ENCODE measurements at regions not wholly inside any gene's neighbourhood (a gene's known extent, or its start where the extent isn't known, plus 50 kb on each side); places are given as distances from the start of the nearest gene placed in this dataset.

DNA sequence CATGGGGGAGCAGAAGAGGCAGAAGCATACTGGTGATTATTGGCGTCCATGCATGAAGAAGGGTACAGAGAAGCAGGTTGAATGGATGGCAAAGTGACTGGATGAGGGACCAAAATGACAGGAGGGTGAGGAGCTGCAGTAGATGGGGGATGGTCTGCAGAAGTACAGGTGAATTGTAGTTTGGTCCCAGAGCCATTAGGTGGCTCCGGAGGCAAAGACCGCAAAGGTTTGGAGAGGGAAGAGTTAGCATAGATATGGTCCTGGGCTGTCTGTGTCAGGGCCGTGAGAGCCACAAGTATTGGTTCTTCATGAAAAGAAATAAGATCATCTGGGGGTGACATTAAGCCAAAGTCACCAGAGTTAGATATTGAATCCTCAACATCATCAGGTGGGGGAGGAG, 59.0 kb upstream of the ZNF726 start:
- H3K4me1 ChIP-seq (ENCODE audit: control insufficient read depth, insufficient read depth, low read length), result no peaks in the 10 kb centered on the region
- H3K27me3 ChIP-seq (ENCODE audit: control insufficient read depth, insufficient read depth, low read length), result no peaks in the 10 kb centered on the region
- H3K4me3 ChIP-seq (ENCODE audit: low read length), result no peak overlapping the region
- 84% methylated on average over 3 of the region's 4 CpGs for WGBS (ENCODE audit: insufficient coverage)
- DNase-seq, result no peak
- H3K27ac ChIP-seq (ENCODE audit: low read length), result no peak overlapping the region
- peaks cover 14% of the 10 kb centered on the region for H3K9me3 ChIP-seq (replicated peaks; ENCODE audit: control insufficient read depth, low read depth, low read length)
- H3K36me3 ChIP-seq (ENCODE audit: control insufficient read depth, insufficient read depth, low read length), result no peaks in the 10 kb centered on the region

GRCh38 chr19:23851966-23852365, 62.7 kb upstream of the ZNF726 start:
- DNase-seq, result no peak
- no peak overlapping the region for H3K4me3 ChIP-seq (ENCODE audit: low read length)
- 100% methylated on average over 1 of the region's 5 CpGs for WGBS (ENCODE audit: insufficient coverage)
- H3K9me3 ChIP-seq (replicated peaks; ENCODE audit: control insufficient read depth, low read depth, low read length), result peaks cover 14% of the 10 kb centered on the region
- no peaks in the 10 kb centered on the region for H3K27me3 ChIP-seq (ENCODE audit: control insufficient read depth, insufficient read depth, low read length)
- no peaks in the 10 kb centered on the region for H3K36me3 ChIP-seq (ENCODE audit: control insufficient read depth, insufficient read depth, low read length)
- H3K27ac ChIP-seq (ENCODE audit: low read length), result no peak overlapping the region
- no peaks in the 10 kb centered on the region for H3K4me1 ChIP-seq (ENCODE audit: control insufficient read depth, insufficient read depth, low read length)

- Histone ChIP-seq H3K4me1 (ENCODE audit: control insufficient read depth, insufficient read depth, low read length) (no peaks in the 10 kb centered on the region), H3K4me3 (ENCODE audit: low read length) (no peak overlapping the region), H3K27ac (ENCODE audit: low read length) (no peak overlapping the region), H3K27me3 (ENCODE audit: control insufficient read depth, insufficient read depth, low read length) (no peaks in the 10 kb centered on the region), H3K9me3 (replicated peaks; ENCODE audit: control insufficient read depth, low read depth, low read length) (peaks cover 34% of the 10 kb centered on the region), H3K36me3 (ENCODE audit: control insufficient read depth, insufficient read depth, low read length) (no peaks in the 10 kb centered on the region)
- DNase-seq, result no peak
- no CpG with 5 or more reads among the region's 2 CpGs for WGBS (ENCODE audit: insufficient coverage)
These were observed 74.1 kb upstream of the ZNF681 start for GRCh38 chr19:23832717-23833327.

- WGBS (ENCODE audit: insufficient coverage), result 43% methylated on average over 2 of the region's 2 CpGs
- H3K27ac ChIP-seq (ENCODE audit: low read length), result no peak overlapping the region
These were observed 65.3 kb upstream of the ZNF681 start for GRCh38 chr19:23823952-23824389.

GRCh38 chr19:23822735-23823134, 64.0 kb upstream of the ZNF681 start:
- no peak overlapping the region for H3K27ac ChIP-seq (ENCODE audit: low read length)
- no peaks in the 10 kb centered on the region for H3K27me3 ChIP-seq (ENCODE audit: control insufficient read depth, insufficient read depth, low read length)
- no peaks in the 10 kb centered on the region for H3K4me1 ChIP-seq (ENCODE audit: control insufficient read depth, insufficient read depth, low read length)
- H3K4me3 ChIP-seq (ENCODE audit: low read length), result no peak overlapping the region
- peaks cover 63% of the 10 kb centered on the region for H3K9me3 ChIP-seq (replicated peaks; ENCODE audit: control insufficient read depth, low read depth, low read length)
- no peak for DNase-seq
- no peaks in the 10 kb centered on the region for H3K36me3 ChIP-seq (ENCODE audit: control insufficient read depth, insufficient read depth, low read length)
- no CpG with 5 or more reads among the region's 1 CpG for WGBS (ENCODE audit: insufficient coverage)

More at GRCh38 chr19:23823952-23824389, 65.3 kb upstream of the ZNF681 start:
- H3K36me3 ChIP-seq (ENCODE audit: control insufficient read depth, insufficient read depth, low read length), result no peaks in the 10 kb centered on the region
- no peak overlapping the region for H3K4me3 ChIP-seq (ENCODE audit: low read length)
- no peaks in the 10 kb centered on the region for H3K4me1 ChIP-seq (ENCODE audit: control insufficient read depth, insufficient read depth, low read length)
- peaks cover 58% of the 10 kb centered on the region for H3K9me3 ChIP-seq (replicated peaks; ENCODE audit: control insufficient read depth, low read depth, low read length)
- peak; percentile 4 for DNase-seq
- no peaks in the 10 kb centered on the region for H3K27me3 ChIP-seq (ENCODE audit: control insufficient read depth, insufficient read depth, low read length)

DNA sequence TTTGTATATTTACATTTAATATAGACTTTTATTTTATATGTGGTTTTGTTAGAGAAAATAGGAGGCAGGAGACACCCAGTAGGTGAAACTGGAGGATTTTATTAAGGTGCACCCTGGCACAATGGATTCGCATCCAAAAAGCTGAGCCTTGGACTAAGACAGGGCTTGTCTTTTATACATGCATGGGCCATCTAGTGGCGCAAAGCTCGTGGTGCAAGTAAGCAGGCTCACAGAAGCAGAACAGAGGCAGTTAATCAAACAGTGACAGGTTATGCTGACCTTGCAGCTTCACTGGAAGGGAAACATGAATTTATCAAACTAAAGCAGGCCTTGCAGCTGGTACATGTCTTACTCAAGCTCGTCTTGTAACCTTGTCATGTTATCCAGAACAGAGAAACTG, 58.8 kb upstream of the ZNF681 start:
- Histone ChIP-seq H3K4me3 (ENCODE audit: low read length) (no peak overlapping the region), H3K27me3 (ENCODE audit: control insufficient read depth, insufficient read depth, low read length) (no peaks in the 10 kb centered on the region), H3K4me1 (ENCODE audit: control insufficient read depth, insufficient read depth, low read length) (no peaks in the 10 kb centered on the region), H3K9me3 (replicated peaks; ENCODE audit: control insufficient read depth, low read depth, low read length) (peaks cover 41% of the 10 kb centered on the region), H3K27ac (ENCODE audit: low read length) (no peak overlapping the region), H3K36me3 (ENCODE audit: control insufficient read depth, insufficient read depth, low read length) (no peaks in the 10 kb centered on the region)
- DNase-seq, result peak; percentile 2
- 82% methylated on average over 3 of the region's 4 CpGs for WGBS (ENCODE audit: insufficient coverage)

DNA sequence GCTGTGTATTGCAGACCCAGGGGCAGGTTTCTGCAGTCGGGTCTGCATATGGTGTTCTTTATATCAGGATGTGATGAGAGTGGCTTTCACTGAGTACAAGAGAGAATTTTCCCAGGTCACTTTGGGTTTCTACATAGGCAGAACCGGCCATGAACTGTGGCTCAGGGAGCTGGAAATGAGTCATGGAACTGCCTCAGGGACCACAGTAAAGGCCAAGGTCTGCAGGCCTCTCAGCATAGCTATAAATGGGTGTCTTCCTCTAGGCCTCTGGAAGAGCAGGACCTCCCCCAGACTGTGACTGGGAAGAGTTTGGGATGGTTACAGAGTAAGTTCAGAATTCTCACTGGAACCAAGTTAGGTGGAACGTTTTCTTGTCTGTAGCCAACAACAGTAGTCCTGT, 51.8 kb upstream of the ZNF681 start:
- no peak overlapping the region for H3K4me3 ChIP-seq (ENCODE audit: low read length)
- H3K9me3 ChIP-seq (replicated peaks; ENCODE audit: control insufficient read depth, low read depth, low read length), result no peaks in the 10 kb centered on the region
- H3K36me3 ChIP-seq (ENCODE audit: control insufficient read depth, insufficient read depth, low read length), result no peaks in the 10 kb centered on the region
- 95% methylated on average over 2 of the region's 3 CpGs for WGBS (ENCODE audit: insufficient coverage)
- no peak for DNase-seq
- no peak overlapping the region for H3K27ac ChIP-seq (ENCODE audit: low read length)
- H3K4me1 ChIP-seq (ENCODE audit: control insufficient read depth, insufficient read depth, low read length), result no peaks in the 10 kb centered on the region
- H3K27me3 ChIP-seq (ENCODE audit: control insufficient read depth, insufficient read depth, low read length), result no peaks in the 10 kb centered on the region
